Glomerular visceral epithelial cell (primary cell): ENCODE measurements at regions not wholly inside any gene's neighbourhood (a gene's known extent, or its start where the extent isn't known, plus 50 kb on each side); places are given as distances from the start of the nearest gene placed in this dataset.

Source experiments
- DNase-seq: peaks from one replicate; pipeline ENCODE4 v3.0.0-alpha.2; 2016; ENCODE audit errors: extremely low spot score

DNA sequence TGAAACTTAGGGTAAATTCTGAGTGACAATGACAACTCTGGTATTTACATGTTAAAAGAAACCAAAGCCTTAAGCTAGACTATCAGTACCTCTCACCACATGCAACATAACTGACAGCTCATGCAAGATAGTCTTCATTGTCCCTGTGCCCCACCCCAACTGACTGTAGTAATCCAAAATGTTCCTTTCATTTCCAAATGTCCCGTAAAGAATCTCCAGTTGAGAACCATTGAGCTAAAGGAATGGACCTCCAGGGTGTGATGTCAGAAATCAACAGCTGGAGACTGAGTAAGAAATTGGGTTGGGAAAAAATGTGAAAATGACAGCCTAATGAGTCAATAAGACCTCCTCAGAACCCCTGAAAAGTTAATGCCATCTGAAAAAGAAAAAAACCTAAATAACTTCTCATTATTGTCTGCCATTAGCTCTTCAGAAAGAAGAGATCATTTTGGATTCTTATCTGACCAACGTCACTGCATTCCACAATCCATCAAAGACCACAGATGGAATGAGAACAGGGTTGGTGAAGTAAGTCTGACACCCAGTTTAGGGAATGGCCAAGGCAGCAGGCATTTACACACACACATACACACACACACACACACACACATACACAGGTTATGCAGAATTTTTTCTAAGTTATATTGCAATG is 51.7 kb upstream of the ACVR2A start:
- peak; percentile 73 for DNase-seq

DNA sequence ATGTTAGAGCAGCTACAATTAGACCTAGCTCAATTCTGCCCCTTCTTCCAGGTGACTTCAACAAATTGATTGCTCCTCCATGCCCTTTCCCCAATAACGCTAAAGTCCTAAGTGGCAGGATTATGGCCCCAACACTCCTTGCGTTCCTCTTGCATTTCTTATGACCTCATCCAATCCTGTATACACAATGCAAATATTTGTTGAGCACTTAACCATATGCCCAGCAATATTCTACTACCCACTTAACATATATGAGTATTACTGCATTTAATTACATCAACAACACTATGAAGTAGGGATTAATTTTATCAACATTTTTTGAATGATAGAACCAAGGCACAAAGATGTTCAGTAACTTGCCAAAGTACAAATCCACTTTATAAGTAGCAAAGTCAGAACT is 54.2 kb upstream of the ACVR2A start:
- DNase-seq, result no peak

DNA sequence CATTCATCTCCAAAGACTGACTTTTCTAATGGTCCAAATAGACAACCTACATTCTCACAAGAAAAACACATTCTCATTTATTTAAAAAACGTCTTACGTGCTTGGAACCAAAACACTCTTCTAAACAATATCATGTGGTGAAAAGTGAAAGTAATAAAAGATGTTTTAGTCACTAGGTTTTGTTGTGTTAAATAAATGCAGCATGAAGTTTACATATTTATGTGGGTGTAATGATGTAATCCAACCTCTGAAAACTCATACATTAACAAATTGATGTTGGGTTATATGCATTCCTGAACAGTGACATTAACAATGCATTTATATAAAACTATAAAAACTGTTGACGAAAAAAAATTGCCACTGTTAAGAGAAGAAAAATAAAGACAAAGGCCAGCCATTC is 55.1 kb upstream of the ACVR2A start:
- no peak for DNase-seq

DNA sequence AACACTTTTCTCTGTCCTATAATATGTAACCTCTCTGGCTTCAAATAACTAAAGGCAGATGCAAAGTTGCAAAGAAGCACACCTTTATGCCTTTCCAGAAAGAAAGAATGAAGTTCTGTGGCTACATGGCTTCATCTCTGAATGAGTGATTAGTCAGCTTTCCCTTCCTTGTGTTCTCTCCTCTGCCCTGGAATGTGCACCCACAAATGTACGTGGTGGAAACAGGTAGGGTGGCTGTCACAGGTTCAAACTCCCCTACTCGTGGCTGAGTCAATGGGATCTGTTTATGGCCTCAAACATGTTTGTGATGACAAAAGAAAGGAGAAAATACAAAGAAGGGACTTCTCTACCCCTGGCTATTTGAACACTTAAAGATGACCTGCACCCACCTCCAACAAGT is 55.5 kb upstream of the ACVR2A start:
- DNase-seq, result no peak

DNA sequence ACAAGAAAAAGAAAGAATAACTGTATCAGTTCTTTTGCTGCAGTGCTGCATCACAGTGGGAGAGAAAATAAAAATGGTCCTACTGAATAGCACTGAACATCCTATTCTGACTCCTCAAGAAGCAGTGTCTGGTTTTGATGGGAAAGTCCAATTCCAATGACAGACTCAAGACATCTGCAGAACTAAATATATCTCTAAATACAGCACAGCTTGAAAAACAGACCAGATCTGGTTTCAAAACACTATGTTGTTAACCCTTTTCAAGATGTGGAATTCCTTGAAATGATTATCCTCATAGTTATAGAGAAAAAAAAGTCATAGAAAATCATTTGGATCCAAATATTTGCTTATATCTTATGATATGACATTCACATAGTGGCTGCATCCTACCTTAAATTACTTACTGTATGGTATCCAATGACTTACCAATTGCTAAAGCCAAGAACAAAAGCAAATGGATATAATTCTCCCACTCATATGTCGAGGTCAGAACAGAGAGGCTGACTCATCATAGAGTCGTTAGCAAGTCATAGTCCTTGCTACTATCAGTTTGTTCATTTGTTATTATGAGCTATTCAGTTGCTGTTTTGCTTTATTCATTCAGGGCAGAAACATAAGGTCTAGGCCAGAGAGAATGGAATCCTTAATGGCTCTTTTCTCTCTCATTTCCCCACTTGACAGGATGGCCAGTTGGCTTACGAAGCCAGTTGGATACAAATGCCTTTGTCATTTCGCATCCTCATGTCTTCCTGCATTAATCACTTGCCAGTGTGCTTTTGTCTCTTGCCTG is 62.5 kb upstream of the ACVR2A start:
- peak; percentile 5 for DNase-seq

DNA sequence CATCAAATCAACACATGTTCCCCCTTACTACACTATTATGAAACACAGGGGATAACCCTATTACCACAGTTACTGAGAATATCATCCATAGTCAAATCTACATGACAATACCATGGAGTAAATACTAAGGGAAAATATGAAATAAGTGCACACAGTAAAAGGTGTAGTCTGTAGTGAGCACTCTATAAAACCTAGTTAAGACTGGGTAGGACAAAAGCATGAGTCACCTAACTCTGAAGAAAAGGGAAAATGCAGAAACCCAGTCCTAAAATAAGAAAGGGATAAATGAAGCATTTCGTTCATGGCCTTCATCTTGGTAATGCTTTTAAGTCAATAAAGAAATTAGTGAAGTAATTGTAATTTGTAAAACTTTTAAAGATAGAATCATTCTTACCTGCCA is 65.4 kb upstream of the ACVR2A start:
- DNase-seq, result no peak

DNA sequence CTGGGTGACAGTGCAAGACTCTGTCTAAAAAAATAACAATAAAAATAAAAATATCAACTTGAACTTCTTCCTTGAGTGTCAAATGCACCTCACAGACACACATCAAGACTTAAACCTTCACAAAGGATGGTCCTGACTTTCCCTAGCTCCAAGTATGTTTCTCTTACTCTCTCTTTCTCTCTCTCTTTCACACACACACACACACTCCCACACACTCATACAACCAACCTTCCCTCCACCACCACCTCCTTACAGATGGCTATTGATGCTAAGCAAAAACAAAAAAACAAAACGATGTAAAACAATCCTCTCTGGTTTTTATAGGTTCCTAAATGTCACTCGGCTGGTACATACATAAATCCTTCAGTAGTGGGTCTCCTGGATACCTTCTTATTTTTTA is 67.4 kb upstream of the ACVR2A start:
- no peak for DNase-seq

DNA sequence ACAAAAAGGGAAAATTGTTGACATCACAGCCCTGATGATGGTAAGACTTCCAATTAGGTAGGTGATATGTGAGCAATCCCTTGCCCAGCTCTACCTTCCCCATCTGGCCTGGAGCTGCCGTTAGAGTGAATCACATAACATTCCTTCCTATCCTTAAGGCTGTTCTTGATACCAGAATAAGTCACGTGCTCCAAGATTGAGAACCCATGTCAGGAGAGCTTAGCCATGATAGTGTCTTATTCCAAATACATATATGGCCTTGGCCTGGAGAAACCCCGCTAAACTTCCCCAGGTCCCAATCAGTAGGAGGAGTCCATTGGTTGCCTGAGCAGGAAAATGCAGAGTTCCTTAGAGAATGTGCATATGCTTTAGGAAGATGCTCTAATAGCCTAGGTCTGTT is 70.0 kb upstream of the ACVR2A start:
- DNase-seq, result no peak

DNA sequence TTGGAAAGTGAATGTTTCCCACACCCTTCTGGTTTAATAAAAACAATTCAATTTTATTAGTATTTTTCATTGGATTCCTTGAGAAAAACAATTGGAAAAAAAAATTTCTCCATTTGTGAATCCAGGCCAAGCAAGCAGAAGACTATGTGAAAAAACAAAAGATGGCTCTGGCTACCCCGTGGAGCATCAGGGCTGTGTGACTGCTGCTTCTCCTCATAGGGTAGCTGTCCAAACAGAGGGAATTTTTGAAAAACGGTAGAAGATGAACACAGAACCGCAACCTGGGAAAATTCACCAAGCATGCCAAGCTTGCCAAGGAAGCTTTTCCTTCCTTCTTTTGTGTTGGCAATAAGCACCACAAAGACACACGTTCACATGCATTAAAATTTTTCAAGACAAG is 71.3 kb upstream of the ACVR2A start:
- DNase-seq, result no peak

DNA sequence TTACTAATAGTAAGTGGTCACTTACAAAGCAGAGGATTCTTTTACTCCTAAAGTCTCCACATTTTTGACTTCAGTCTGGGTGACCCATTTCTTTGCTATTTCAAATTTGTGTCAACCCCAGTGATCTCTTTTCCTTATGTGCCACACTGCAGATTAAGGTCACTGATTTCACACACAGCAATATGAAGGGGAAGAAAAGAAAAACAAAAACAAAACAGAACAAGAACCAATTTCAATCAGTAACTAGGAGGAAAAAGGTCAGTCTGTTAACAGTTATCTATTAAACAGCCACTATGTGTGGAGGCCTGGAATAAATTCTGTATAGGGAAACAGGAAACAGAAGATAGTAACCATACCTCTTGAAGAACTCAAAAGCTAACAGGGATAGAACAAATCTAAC is 72.0 kb upstream of the ACVR2A start:
- no peak for DNase-seq

DNA sequence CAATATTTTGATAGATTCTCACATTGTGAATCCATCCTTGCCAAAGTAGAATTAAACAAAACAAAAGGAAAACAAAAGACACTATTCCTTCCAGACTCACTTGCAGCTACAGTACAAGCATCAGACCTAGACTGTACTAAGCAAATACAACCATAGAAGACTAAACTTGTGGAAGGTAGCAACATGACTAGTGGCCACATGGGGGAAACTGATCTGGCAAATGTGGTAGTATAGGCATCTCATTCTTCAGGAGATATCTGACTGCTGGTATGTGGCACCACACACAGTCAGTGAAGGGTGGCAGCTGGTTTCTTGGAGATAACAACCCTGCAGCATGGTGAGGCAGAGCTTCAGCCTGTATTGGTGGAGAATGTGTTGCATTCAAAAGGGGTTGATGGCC is 81.0 kb upstream of the ACVR2A start:
- no peak for DNase-seq

DNA sequence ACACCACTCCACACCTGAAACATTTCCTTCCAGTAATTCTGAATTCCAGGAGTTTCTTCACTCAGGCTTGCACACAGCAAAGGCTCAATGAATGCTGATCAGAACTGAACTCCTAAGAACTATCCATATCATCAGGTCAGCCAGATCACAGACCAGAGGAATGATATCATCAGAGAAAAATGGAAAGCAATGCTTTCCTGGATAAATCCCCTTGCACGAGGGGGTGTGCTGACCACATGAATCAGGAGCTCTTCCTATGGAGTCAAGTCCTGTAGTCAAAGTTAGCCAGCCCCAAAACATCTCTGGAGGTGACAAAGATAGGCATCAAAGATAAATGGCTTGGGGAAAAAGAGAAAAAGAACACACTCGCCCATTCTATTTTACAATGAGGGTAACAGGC is 83.8 kb upstream of the ACVR2A start:
- DNase-seq, result peak; percentile 36

DNA sequence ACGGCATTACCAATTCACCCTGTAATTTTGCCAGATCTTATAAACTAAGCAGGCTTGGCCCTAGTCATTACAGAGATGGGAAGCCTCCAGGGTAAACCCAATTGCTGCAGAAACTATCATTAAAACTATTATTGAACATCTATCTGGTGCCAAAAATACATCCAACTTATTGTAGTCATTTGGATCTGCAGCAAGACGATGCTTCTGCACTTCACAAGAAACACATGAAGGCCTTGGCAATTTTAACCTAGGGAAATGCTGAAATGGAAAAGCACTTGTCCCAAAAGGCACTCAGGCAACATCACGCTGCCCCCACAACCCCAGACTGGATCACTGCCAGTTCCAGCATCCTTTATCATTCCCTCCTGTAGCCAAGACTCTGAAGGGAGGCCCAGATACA is 85.3 kb upstream of the ACVR2A start:
- no peak for DNase-seq

DNA sequence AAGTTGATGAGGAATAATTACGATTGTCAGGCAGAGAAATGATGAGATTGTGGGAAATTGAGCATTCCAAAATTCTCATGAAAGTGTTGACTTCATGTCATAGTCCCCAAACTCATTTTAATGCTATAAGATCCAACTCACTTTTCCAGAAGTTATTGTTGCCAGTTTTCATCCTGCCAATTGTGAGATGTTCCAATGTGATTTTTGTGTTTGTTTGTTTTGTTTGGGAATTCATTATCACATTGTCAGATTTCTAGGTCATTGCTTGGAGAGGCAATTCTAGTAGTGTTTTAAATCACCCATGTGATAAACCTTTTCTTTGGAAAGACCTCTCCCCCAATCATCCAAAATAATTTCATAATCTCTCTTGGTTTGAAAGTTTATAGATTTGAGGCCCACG is 86.0 kb upstream of the ACVR2A start:
- DNase-seq, result no peak

DNA sequence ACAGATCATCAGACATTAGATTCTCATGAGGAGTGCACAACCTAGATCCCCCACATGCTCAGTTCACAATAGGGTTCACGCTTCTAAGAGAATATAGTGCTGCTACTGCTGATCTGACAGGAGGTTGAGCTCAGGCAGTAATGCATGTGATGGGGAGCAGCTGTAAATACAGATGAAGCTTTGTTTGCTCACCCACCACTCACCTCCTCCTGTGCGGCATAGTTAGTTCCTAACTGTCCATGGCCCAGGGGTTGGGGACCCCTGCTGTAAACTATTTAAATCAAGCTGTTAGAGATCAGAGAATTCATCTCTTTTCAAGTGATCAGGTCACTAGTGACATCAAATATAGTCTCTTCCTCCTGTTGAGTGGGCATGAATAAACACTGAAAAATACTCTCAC is 88.8 kb upstream of the ACVR2A start:
- DNase-seq, result no peak

DNA sequence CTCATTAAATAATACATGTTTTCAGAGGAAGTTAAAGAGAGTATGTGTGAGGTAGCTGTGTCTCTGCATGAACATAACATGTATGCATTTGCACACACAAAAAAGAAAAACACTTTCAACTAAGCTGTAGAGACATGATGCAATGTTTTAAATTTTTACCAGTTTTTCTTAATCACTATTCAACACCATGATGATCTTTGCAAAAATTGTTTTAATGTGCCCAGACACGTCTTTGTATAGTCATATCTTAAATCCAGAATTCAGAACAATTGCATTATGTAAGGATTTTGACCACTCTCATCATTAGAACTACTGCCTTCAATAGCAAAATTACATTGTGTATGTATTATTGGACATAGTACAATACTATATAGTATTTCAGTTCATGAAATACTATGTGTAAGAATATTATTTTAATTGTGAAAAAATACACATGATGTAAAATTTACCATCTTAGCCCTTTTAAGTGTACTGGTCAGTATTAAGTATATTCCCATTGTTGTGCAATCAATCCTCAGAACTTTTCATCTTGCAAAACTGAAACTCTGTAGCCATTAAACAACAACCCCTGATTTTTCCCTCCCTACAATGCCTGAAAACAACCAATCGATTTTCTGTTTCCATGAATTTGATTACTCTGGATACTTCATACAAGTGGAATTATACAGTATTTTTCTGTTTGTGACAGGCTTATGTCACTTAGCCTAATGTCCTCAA is 104.5 kb upstream of the ACVR2A start:
- no peak for DNase-seq

DNA sequence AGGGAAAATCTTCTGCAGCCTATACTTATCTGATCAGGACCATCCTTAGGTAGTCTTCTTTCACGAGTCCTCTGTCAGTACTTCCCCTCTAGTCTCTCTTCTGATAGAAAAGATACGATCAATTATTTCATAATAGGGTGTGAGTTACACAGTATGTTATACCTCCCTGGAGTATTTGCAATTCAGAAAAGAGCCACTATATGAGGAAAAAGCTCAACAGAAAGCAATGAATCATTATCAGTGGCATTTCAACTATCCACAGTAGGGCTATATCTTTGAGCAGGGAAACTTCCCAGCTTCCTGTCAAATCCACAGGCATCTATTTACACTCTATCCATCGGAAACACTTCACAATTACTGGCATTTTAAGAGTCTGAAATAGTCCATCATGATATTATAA is 105.3 kb upstream of the ACVR2A start:
- DNase-seq, result no peak

DNA sequence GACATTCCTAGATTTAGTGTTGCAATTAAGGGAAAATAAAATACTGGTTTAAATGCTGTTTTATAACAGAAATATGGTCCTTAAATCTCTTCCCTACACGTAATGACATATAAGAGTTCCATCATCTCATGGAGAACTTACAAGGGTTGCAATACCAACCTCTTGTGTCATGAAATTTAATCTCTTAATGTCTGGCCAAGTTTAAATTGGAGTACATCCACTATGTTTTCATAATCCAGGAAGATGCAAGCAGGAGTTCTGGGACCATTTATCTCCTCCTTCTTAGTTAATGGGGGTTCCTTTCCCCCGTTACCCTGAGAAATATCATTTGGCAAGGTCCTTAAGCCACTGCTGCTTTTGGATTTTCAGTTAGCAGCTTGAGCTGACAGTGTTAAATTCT is 126.0 kb upstream of the ACVR2A start:
- DNase-seq, result no peak

DNA sequence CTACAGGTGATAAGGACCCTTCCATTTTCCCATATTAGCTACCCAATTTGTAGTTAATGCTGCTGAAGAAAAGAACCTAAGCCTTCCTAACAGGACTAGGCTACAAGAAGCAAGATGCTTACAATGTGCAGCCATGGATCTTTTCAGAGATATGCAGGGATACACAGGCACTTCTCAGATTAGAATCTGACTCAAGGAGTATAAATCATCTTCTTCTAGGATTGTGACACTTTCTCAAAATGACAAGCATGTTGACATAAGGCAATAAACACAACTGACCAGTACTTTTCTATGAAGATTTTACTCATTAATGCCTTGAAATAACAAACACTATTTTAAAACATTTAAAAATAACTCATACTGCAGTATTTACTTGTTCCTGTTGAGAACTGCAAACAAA is 127.9 kb upstream of the ACVR2A start:
- DNase-seq, result no peak

DNA sequence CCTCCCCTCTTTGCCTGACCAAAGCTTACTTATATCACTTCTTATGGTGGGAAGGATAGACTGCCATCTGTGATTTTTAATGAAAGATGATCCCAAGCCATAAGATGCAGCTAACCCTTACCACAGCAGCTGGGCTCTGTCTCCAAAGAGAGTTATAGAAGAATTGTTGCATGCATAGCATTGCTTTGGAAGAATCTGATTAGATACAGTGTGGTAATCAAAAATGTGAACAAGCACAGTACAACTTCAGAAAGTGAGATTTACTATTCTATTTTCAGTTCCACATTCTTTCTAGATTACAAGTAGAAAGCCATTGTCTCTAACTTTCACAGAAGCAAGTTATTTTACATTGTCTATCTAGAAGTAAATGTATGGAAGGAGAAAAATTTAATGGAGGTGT is 129.0 kb upstream of the ACVR2A start:
- no peak for DNase-seq

DNA sequence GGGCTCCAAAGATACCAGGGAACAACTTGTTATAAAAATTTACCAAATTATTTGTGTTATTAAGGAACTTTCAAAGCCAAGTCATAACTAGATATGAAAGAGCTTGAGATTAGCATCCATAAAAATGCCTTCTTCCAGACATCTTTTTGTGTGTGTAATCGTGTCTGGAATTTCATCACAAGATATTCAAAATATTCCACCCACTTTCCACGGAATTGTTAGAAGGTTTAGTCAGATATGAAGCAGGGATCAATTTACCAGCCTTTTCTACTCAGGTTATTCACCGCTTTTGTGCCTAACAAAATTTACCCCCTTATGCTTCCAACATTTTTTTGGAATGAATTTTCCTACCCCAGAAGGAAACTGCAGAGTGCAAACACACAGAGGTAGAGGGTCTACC is 130.2 kb upstream of the ACVR2A start:
- DNase-seq, result no peak

DNA sequence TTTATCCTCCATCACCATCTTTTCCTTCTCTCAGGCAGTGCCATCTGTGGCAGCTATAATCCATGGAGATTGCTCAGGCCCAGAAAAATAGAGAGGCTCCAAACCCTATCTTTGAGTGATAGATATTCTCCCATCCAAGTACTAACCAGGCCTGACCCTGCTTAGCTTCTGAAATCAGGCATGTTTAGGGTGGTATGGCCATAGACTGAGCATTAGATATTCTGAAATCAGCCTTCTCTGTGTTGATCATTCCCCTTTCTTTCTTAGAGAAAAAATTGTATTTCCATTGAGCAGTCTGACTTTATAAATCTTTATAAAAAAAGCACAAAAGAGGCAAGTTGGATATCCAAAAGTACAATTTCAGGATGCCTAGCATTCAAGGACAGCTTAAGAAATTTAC is 131.5 kb upstream of the ACVR2A start:
- DNase-seq, result no peak

DNA sequence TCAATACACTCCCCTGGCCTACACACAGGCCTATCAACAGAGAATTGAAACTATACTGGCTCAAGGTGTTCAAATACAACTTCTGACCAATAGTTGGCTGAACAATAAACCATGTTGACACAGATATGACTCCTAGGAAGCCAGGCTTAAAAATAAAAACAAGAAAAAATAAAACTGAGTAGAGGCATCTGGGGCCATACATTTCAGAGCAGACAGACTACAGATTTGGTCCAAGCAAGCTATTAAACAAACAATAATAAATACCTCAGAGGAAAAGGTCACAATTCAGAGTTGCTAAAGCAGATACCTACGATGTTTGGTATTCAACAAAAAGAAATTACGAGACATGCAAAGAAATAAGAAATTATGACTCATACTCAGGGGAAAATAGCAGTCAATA is 132.8 kb upstream of the ACVR2A start:
- DNase-seq, result no peak
